T-helper 1 cell treated with Interleukin-12 subunit alpha and Interleukin-12 subunit beta and Interleukin-4 antibody, amounts not matched to agents 30 μg/mL and 1 μg/mL, for 36 hours (primary cell): ENCODE measurements at regions not wholly inside any gene's neighbourhood (a gene's known extent, or its start where the extent isn't known, plus 50 kb on each side); places are given as distances from the start of the nearest gene placed in this dataset.

Source experiments
- H3K27ac Mint-ChIP-seq: one replicate; pipeline ENCODE4 v1.8.0; 2021; ENCODE audit warnings: mild to moderate bottlenecking, mixed read lengths
- H3K27me3 Mint-ChIP-seq: one replicate; pipeline ENCODE4 v1.8.0; 2021; ENCODE audit warnings: low read depth, mixed read lengths
- H3K36me3 Mint-ChIP-seq: one replicate; pipeline ENCODE4 v1.8.0; 2021; ENCODE audit warnings: low read depth, mixed read lengths
- H3K4me1 Mint-ChIP-seq: one replicate; pipeline ENCODE4 v1.8.0; 2021; ENCODE audit warnings: low read depth, mixed read lengths
- H3K4me3 Mint-ChIP-seq: one replicate; pipeline ENCODE4 v1.8.0; 2021; ENCODE audit warnings: mild to moderate bottlenecking, moderate library complexity, mixed read lengths
- H3K9me3 Mint-ChIP-seq: one replicate; pipeline ENCODE4 v1.8.0; 2021; ENCODE audit warnings: mixed read lengths

DNA sequence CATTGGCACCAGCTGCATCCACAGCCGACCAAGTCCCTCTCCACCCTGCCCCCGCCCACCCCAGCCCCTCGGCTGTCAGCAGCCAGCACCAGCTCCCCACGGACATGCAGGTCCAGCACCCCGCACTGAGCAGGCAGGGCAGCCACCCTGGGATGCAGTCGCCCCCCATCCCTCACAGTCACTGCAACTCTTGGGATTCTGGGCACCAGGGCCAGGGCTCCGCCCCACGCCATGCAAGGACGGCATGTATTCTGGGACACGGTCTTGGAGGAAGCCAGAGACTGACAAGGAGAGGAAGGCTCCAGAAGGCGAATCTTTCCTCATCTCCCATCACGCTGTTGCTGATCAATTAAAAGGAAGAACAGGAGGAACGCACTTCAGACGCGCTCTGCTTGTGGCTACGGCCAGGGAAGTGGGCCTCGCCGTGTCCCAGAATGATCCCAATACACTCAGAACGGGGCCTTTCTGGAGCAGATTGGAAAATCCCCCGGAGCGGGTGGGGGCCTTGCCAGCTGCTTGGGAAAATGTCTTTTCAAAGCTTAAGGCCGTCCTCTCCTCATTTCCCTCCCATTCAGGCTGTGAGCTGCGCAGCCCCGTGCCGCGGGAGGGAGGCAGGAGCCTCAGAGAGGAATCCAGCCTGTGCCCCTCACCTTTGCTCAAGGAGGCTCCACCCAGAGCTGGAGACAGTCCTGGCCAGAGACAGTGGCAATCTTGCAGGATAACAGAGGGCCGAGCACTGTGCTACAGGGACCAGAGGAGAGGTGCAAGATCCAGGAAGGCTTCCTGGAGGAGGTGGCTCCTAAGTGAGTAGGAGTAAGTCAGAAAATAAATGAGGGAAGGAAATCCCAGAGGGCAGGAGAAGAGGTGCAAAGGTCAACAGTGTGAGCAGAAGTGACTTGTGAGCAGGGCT, 54.1 kb upstream of the DIO3 start:
- no peaks in the 10 kb centered on the region for H3K36me3 Mint-ChIP-seq
- H3K27me3 Mint-ChIP-seq, result no peaks in the 10 kb centered on the region
- H3K27ac Mint-ChIP-seq, result no peak overlapping the region
- H3K9me3 Mint-ChIP-seq, result no peaks in the 10 kb centered on the region
- no peaks in the 10 kb centered on the region for H3K4me1 Mint-ChIP-seq
- no peak overlapping the region for H3K4me3 Mint-ChIP-seq

GRCh38 chr14:101507836-101508150, 53.5 kb upstream of the DIO3 start:
- H3K4me3 Mint-ChIP-seq, result no peak overlapping the region
- H3K27me3 Mint-ChIP-seq, result no peaks in the 10 kb centered on the region
- H3K4me1 Mint-ChIP-seq, result no peaks in the 10 kb centered on the region
- no peaks in the 10 kb centered on the region for H3K9me3 Mint-ChIP-seq
- H3K27ac Mint-ChIP-seq, result no peak overlapping the region
- H3K36me3 Mint-ChIP-seq, result no peaks in the 10 kb centered on the region

- no peak overlapping the region for H3K27ac Mint-ChIP-seq
- no peak overlapping the region for H3K4me3 Mint-ChIP-seq
Measured at GRCh38 chr14:101508196-101508947, 52.9 kb upstream of the DIO3 start.

DNA sequence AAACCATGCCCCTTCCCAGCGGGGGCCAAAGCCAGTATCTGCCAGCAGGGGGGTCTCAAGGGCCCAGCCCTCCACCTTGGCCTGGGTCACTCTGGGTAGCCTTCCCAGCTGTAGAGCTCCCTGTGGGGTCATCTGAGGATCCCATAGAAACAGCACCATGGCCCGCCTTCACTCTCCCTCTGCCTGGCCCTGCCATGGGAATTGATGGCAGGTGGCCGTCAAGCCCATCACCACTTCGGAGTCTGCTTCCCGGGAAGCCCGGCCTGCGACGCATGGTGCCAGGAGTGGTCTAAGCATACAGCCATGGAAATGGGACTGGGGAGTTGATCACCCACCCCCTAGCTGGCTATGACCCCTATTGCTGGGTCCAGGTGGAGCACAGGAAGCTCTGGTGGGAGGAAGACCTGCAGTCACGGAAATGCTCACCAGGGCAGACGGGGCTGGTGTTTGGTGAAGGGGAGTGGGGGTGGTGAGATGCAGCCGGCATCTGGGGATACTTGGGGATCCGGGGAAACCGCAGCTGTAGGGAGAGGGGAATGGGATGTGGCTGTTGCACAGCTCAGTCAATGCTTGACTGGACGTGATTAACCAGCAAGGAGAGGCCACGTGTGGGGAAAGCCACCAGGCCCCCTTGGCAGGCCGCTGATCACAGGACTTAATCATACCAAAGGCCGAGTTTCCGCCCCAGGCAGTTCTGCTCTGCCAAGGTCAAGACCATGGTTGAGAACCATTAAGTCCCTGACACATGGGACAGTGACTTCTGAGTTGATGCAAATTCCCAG, 52.2 kb upstream of the DIO3 start:
- Mint-ChIP-seq H3K4me1 (no peaks in the 10 kb centered on the region), H3K36me3 (no peaks in the 10 kb centered on the region), H3K27me3 (no peaks in the 10 kb centered on the region), H3K9me3 (no peaks in the 10 kb centered on the region), H3K27ac (no peak overlapping the region), H3K4me3 (no peak overlapping the region)

More at GRCh38 chr14:101508196-101508947, 52.9 kb upstream of the DIO3 start:
- Mint-ChIP-seq H3K27me3 (no peaks in the 10 kb centered on the region), H3K36me3 (no peaks in the 10 kb centered on the region), H3K9me3 (no peaks in the 10 kb centered on the region), H3K4me1 (no peaks in the 10 kb centered on the region)

DNA sequence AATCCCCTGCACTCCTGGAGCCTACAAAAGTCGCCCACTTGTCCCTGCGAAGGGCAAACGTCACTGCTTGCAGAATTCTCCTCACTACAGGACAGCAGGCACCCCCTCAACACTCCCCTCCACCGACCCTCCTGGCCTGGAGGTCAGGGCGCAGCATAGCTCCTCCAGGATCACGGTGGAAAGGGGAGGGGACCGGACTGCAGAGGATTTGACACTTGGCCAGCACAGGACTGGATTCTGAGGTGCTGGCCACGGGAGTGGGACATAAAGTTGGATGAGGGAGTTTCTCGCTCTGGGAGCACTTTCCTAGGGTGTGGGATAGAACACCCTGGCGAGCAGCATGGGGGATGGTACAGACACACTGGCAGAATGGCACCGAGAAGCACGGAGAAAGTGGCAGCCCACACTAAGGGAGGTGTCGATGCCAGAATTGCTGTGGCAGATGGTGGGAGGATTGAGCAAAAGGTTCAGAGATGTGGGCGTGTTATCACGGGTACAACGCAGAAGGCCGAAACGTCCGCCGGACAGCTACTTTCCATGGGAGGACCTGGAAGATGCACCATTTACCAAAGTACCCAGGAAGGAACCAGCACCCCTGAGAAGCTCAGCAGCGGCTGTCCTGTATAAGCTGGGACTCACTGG, 51.4 kb upstream of the DIO3 start:
- no peak overlapping the region for H3K4me3 Mint-ChIP-seq

GRCh38 chr14:101511199-101511598, 50.1 kb upstream of the DIO3 start:
- H3K36me3 Mint-ChIP-seq, result no peaks in the 10 kb centered on the region
- peaks cover 3% of the 10 kb centered on the region for H3K9me3 Mint-ChIP-seq
- no peaks in the 10 kb centered on the region for H3K27me3 Mint-ChIP-seq
- no peak overlapping the region for H3K4me3 Mint-ChIP-seq
- no peak overlapping the region for H3K27ac Mint-ChIP-seq
- no peaks in the 10 kb centered on the region for H3K4me1 Mint-ChIP-seq

More for the DNA sequence above, 51.4 kb upstream of the DIO3 start:
- H3K27me3 Mint-ChIP-seq, result no peaks in the 10 kb centered on the region
- H3K4me1 Mint-ChIP-seq, result no peaks in the 10 kb centered on the region
- H3K27ac Mint-ChIP-seq, result no peak overlapping the region
- no peaks in the 10 kb centered on the region for H3K9me3 Mint-ChIP-seq
- no peaks in the 10 kb centered on the region for H3K36me3 Mint-ChIP-seq
